ENCODE measurements at regions not wholly inside any gene's neighbourhood (a gene's known extent, or its start where the extent isn't known, plus 50 kb on each side); places are given as distances from the start of the nearest gene placed in this dataset.

- no peak overlapping the region for H3K9ac ChIP-seq (ENCODE audit: low read length in 3 of 3)
- TF ChIP-seq CTCF (IDR thresholded peaks at IDR 0.05; ENCODE audit: borderline replicate concordance, extremely low read depth, insufficient read depth): no peak
- no peaks in the 10 kb centered on the region for H3K4me1 ChIP-seq (ENCODE audit: control insufficient read depth in 2 of 3, insufficient read depth in 2 of 3, low read depth in 1 of 3, low read length in 3 of 3)
- H3K9me3 ChIP-seq (ENCODE audit: control insufficient read depth in 2 of 3, insufficient read depth in 1 of 3, low read length in 3 of 3): no peaks in the 10 kb centered on the region
- DNase-seq (no peak), FAIRE-seq (no peak)
- intact Hi-C loops (cut with DNase I): no loop called here
- no peak overlapping the region for H3K4me3 ChIP-seq (ENCODE audit: low read length in 3 of 3)
- no peaks in the 10 kb centered on the region for H3K27me3 ChIP-seq (ENCODE audit: control insufficient read depth, insufficient read depth, low read length)
- no peak overlapping the region for H3K27ac ChIP-seq (ENCODE audit: low read depth in 2 of 2, low read length in 2 of 2)
- no peaks in the 10 kb centered on the region for H3K36me3 ChIP-seq (ENCODE audit: control insufficient read depth in 2 of 3, insufficient read depth in 3 of 3, low read length in 3 of 3)
These were observed 496.2 kb upstream of the NDST4 start for GRCh38 chr4:115609631-115610030.

- intact Hi-C loops (cut with DNase I): no loop called here
- DNase-seq: no peak
- Histone ChIP-seq H3K36me3 (ENCODE audit: control insufficient read depth in 2 of 3, insufficient read depth in 3 of 3, low read length in 3 of 3) (no peaks in the 10 kb centered on the region), H3K4me1 (ENCODE audit: control insufficient read depth in 2 of 3, insufficient read depth in 2 of 3, low read depth in 1 of 3, low read length in 3 of 3) (no peaks in the 10 kb centered on the region), H3K9ac (ENCODE audit: low read length in 3 of 3) (no peak overlapping the region), H3K9me3 (ENCODE audit: control insufficient read depth in 2 of 3, insufficient read depth in 1 of 3, low read length in 3 of 3) (no peaks in the 10 kb centered on the region), H3K4me3 (ENCODE audit: low read length in 3 of 3) (no peak overlapping the region), H3K27ac (ENCODE audit: low read depth in 2 of 2, low read length in 2 of 2) (no peak overlapping the region), H3K27me3 (ENCODE audit: control insufficient read depth, insufficient read depth, low read length) (no peaks in the 10 kb centered on the region)
- no peak for TF ChIP-seq CTCF (IDR thresholded peaks at IDR 0.05; ENCODE audit: borderline replicate concordance, extremely low read depth, insufficient read depth)
- FAIRE-seq: no peak
These were observed 493.9 kb upstream of the NDST4 start for GRCh38 chr4:115607311-115607710.

GRCh38 chr4:115596265-115597001 is 483.0 kb upstream of the NDST4 start:
- FAIRE-seq: no peak
- intact Hi-C loops (cut with DNase I): no loop called here
- H3K9ac ChIP-seq (ENCODE audit: low read length in 3 of 3): no peak overlapping the region

More at GRCh38 chr4:115596265-115597001, 483.0 kb upstream of the NDST4 start:
- TF ChIP-seq CTCF (IDR thresholded peaks at IDR 0.05; ENCODE audit: borderline replicate concordance, extremely low read depth, insufficient read depth): no peak
- Histone ChIP-seq H3K27me3 (ENCODE audit: control insufficient read depth, insufficient read depth, low read length) (no peaks in the 10 kb centered on the region), H3K4me3 (ENCODE audit: low read length in 3 of 3) (no peak overlapping the region), H3K9me3 (ENCODE audit: control insufficient read depth in 2 of 3, insufficient read depth in 1 of 3, low read length in 3 of 3) (no peaks in the 10 kb centered on the region), H3K27ac (ENCODE audit: low read depth in 2 of 2, low read length in 2 of 2) (no peak overlapping the region), H3K4me1 (ENCODE audit: control insufficient read depth in 2 of 3, insufficient read depth in 2 of 3, low read depth in 1 of 3, low read length in 3 of 3) (no peaks in the 10 kb centered on the region), H3K36me3 (ENCODE audit: control insufficient read depth in 2 of 3, insufficient read depth in 3 of 3, low read length in 3 of 3) (no peaks in the 10 kb centered on the region)
- no peak for DNase-seq

Data from kidney (tissue), 13 donors.